ENCODE measurements at regions not wholly inside any gene's neighbourhood (a gene's known extent, or its start where the extent isn't known, plus 50 kb on each side); places are given as distances from the start of the nearest gene placed in this dataset.

DNA sequence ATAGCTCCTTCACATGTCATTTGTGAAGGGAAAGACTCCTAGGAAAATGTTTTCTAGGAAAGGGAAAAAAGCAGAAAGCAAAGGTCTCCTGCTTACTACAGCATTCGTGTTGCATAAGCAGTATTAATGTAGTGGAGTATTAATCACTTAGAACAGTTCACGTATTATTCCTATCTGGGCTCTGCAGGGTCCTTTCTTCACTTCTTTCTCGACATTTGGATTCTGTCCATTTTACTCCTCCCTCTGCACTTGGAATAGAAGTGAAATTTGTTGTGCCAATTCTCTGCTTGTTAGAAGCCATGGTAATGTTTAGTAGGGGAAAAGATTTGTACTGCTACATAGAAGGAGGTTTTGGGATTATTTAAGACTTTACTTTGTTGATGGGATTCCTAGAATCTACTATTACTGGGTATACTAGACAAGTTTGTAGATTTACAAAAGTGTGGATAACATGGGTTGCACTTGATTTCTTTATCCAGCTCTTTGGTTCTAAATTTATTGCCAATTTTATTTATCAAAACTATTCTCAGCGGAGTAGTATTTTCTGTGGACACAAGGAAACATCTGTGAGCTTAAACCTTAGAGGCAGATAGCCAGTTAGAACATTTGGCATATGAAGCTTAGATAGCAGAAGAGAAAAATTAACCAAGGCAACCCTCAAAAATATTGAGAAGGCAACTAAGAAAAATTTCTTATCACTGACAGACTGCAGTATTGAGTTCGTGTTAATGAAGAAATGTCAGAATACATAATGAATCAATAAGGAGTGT, 108.4 kb upstream of the ESR1 start:
- no peaks in the 10 kb centered on the region for H3K9me3 ChIP-seq (ENCODE audit: control insufficient read depth, low read length)
- no peaks in the 10 kb centered on the region for H3K27me3 ChIP-seq (ENCODE audit: control insufficient read depth, insufficient read depth, low read length)
- H3K4me1 ChIP-seq: no peaks in the 10 kb centered on the region
- H3K4me3 ChIP-seq (ENCODE audit: low read depth, low read length): no peak overlapping the region
- H3K79me2 ChIP-seq: no peaks in the 10 kb centered on the region
- no peaks in the 10 kb centered on the region for H3K36me3 ChIP-seq (ENCODE audit: control insufficient read depth, insufficient read depth, low read length)
- H3K9ac ChIP-seq: no peak overlapping the region
- TF ChIP-seq, protein P1, sequence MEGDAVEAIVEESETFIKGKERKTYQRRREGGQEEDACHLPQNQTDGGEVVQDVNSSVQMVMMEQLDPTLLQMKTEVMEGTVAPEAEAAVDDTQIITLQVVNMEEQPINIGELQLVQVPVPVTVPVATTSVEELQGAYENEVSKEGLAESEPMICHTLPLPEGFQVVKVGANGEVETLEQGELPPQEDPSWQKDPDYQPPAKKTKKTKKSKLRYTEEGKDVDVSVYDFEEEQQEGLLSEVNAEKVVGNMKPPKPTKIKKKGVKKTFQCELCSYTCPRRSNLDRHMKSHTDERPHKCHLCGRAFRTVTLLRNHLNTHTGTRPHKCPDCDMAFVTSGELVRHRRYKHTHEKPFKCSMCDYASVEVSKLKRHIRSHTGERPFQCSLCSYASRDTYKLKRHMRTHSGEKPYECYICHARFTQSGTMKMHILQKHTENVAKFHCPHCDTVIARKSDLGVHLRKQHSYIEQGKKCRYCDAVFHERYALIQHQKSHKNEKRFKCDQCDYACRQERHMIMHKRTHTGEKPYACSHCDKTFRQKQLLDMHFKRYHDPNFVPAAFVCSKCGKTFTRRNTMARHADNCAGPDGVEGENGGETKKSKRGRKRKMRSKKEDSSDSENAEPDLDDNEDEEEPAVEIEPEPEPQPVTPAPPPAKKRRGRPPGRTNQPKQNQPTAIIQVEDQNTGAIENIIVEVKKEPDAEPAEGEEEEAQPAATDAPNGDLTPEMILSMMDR (IDR thresholded peaks at IDR 0.05): no peak
- H3K27ac ChIP-seq: no peak overlapping the region
- H2AFZ ChIP-seq: no peak overlapping the region
- no peak overlapping the region for H3K4me2 ChIP-seq (ENCODE audit: low read length)

DNA sequence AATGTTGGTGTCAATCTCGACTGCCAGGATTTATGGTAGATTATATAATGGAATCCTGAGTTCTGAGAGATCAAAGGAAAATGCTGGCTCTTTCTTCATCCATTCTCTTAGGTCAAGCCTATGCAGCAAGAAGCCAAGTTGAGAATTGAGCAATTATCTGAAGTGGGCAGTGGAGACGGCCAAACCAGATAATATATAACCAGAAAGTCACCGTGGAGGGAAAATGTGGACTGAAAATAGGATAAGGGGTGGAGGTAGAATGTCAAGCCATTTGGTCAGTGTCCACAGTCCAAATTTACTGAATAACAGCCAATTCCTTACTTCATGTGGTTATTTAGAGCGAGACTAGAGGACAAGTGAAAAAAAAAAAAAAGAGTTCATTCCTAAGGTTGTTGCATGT, 107.8 kb upstream of the ESR1 start:
- no peak overlapping the region for H3K4me2 ChIP-seq (ENCODE audit: low read length)
- no peaks in the 10 kb centered on the region for H3K27me3 ChIP-seq (ENCODE audit: control insufficient read depth, insufficient read depth, low read length)
- no peaks in the 10 kb centered on the region for H3K9me3 ChIP-seq (ENCODE audit: control insufficient read depth, low read length)
- no peaks in the 10 kb centered on the region for H3K79me2 ChIP-seq
- no peak overlapping the region for H3K9ac ChIP-seq
- H3K4me1 ChIP-seq: no peaks in the 10 kb centered on the region
- no peak overlapping the region for H3K4me3 ChIP-seq (ENCODE audit: low read depth, low read length)
- TF ChIP-seq, protein P1 (IDR thresholded peaks at IDR 0.05): no peak
- H3K27ac ChIP-seq: no peak overlapping the region
- no peaks in the 10 kb centered on the region for H3K36me3 ChIP-seq (ENCODE audit: control insufficient read depth, insufficient read depth, low read length)
- H2AFZ ChIP-seq: no peak overlapping the region

DNA sequence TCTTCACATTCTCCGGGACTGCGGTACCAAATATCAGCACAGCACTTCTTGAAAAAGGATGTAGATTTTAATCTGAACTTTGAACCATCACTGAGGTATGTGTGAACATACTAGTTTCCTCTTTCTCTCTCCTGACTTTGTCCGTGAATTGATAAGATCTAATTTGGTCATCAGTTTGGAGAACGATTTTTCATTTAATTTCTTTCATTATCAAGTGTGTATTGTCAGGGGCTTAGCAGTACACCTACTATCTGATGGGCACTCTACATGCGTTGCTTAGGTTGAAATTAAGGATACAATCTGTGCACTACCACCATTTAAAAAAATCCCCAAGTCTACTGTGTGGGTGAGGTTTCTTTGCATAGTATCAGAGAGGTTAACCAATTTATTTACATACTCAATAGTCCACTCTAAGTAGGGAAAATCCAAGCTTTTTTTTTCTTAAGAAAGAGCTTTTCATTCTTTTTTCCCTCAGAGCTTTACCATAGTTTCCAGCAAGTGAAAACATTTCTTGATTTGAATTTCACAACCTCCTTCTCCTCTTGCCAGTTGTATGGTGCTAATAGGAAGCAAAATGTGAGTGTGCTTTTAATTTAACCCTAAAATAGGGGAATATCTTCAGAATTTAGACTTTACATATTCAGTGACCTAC, 105.4 kb upstream of the ESR1 start:
- Histone ChIP-seq H3K27ac (no peak overlapping the region), H3K79me2 (no peaks in the 10 kb centered on the region), H2AFZ (no peak overlapping the region), H3K36me3 (ENCODE audit: control insufficient read depth, insufficient read depth, low read length) (no peaks in the 10 kb centered on the region), H3K4me1 (no peaks in the 10 kb centered on the region), H3K4me3 (ENCODE audit: low read depth, low read length) (no peak overlapping the region), H3K4me2 (ENCODE audit: low read length) (no peak overlapping the region), H3K9me3 (ENCODE audit: control insufficient read depth, low read length) (no peaks in the 10 kb centered on the region), H3K27me3 (ENCODE audit: control insufficient read depth, insufficient read depth, low read length) (no peaks in the 10 kb centered on the region), H3K9ac (no peak overlapping the region)
- TF ChIP-seq, protein P1 (IDR thresholded peaks at IDR 0.05): no peak

DNA sequence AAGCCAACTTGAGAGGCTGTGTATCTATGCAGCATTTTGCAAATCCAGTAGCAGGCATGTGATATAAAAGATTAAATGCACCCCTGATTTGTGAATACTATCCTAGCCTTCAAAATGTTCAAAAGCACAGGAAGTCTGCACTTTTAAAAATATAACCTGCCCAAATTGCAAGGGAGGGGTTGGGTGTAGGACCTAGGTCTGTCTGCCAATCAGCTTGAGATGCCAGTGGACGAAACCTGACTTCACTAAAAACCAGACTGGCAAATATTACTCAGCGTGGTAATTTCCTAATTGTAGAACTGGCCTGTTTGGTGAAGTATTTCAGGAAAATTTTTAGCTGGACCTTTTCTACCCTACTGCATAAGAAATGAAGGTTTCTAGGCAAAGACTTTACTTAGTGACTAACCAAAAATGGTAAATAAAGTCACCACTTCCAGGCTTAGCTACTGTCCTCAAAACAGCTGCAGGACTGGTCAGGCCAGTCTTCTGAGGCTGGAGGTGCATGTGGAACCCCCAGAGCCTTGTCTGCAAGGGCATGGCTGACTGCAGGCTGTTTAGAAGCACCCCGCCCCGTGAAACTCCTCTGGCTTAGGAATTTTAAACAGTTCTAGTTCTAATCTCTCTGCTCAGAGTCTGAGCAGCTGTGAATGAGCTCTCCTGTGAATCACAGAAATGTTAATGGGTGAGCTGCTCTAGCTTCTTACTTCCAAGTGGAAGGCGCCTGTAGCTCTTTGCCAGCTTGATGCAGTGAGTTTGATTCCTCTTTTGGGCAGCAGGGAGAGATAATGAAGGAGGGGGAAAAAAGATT, 104.4 kb upstream of the ESR1 start:
- TF ChIP-seq, protein P1 (IDR thresholded peaks at IDR 0.05): no peak
- no peaks in the 10 kb centered on the region for H3K9me3 ChIP-seq (ENCODE audit: control insufficient read depth, low read length)
- no peak overlapping the region for H3K9ac ChIP-seq
- H3K79me2 ChIP-seq: no peaks in the 10 kb centered on the region
- no peaks in the 10 kb centered on the region for H3K27me3 ChIP-seq (ENCODE audit: control insufficient read depth, insufficient read depth, low read length)
- H3K27ac ChIP-seq: no peak overlapping the region
- H3K4me2 ChIP-seq (ENCODE audit: low read length): no peak overlapping the region
- H3K4me1 ChIP-seq: no peaks in the 10 kb centered on the region
- no peak overlapping the region for H3K4me3 ChIP-seq (ENCODE audit: low read depth, low read length)
- no peak overlapping the region for H2AFZ ChIP-seq
- H3K36me3 ChIP-seq (ENCODE audit: control insufficient read depth, insufficient read depth, low read length): no peaks in the 10 kb centered on the region

All from parathyroid adenoma (tissue), 2 donors.